ENCODE measurements at regions not wholly inside any gene's neighbourhood (a gene's known extent, or its start where the extent isn't known, plus 50 kb on each side); places are given as distances from the start of the nearest gene placed in this dataset.

DNA sequence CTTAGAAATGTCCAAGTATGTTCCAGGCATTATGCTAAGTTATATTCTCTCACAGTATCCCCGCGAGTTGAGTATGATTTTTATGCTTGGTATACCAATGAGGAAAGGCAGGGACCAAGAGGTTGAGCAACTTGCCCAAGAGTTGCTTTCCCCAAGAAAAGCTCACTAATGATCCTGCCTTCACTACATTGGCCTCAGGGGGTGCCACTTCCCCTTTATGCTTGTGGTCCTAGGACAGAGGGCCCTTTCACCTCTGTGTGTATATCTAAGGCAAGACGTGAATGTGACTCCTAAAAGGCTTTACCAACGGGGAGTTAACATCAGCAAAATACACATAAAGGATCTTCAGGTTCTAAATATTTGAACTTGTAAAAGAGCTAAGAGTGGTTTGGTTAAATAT lies 164.4 kb upstream of the CPEB2 start:
- TF ChIP-seq, protein P1, sequence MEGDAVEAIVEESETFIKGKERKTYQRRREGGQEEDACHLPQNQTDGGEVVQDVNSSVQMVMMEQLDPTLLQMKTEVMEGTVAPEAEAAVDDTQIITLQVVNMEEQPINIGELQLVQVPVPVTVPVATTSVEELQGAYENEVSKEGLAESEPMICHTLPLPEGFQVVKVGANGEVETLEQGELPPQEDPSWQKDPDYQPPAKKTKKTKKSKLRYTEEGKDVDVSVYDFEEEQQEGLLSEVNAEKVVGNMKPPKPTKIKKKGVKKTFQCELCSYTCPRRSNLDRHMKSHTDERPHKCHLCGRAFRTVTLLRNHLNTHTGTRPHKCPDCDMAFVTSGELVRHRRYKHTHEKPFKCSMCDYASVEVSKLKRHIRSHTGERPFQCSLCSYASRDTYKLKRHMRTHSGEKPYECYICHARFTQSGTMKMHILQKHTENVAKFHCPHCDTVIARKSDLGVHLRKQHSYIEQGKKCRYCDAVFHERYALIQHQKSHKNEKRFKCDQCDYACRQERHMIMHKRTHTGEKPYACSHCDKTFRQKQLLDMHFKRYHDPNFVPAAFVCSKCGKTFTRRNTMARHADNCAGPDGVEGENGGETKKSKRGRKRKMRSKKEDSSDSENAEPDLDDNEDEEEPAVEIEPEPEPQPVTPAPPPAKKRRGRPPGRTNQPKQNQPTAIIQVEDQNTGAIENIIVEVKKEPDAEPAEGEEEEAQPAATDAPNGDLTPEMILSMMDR (IDR thresholded peaks at IDR 0.05), result peak in 1 of 3 experiments; percentile 11
- TF ChIP-seq EP300 (IDR thresholded peaks at IDR 0.05), result no peak

Measured in esophagus muscularis mucosa (tissue), 3 donors.